Mesenchymal stem cell (in vitro differentiated cells and primary cell): ENCODE measurements at regions not wholly inside any gene's neighbourhood (a gene's known extent, or its start where the extent isn't known, plus 50 kb on each side); places are given as distances from the start of the nearest gene placed in this dataset.
"Not testable (repeated sequence)": the region's sequence is repeated elsewhere in the genome, so short reads cannot be mapped to it uniquely, and the experiment has no call there.

ENCODE experiments used
- DNase-seq: peaks from one replicate; pipeline ENCODE4 v3.0.0-alpha.2; 2013
- H2AFZ ChIP-seq: one replicate; pipeline ENCODE4 v1.6.1; 2013; ENCODE audit warnings: low read depth, mild to moderate bottlenecking, control low read depth, inconsistent platforms, low read length, moderate library complexity
- H2AK5ac ChIP-seq: 2 replicates; pipeline ENCODE4 v1.6.1; 2013; ENCODE audit warnings: low read length, moderate library complexity, mild to moderate bottlenecking, inconsistent platforms; ENCODE audit not compliant: severe bottlenecking
- H2BK120ac ChIP-seq: one replicate; pipeline ENCODE4 v1.6.1; 2013; ENCODE audit warnings: low read depth, mild to moderate bottlenecking, inconsistent platforms, low read length, moderate library complexity
- H2BK12ac ChIP-seq, 2 experiments: one replicate each; pipeline ENCODE4 v1.6.1; 2013; ENCODE audit warnings: inconsistent platforms in 2 of 2, low read length in 2 of 2, mild to moderate bottlenecking in 2 of 2, moderate library complexity in 2 of 2, control low read depth in 1 of 2
- H2BK15ac ChIP-seq: one replicate; pipeline ENCODE4 v1.6.1; 2013; ENCODE audit warnings: mild to moderate bottlenecking, low read depth, inconsistent platforms; ENCODE audit not compliant: poor library complexity, severe bottlenecking
- H2BK5ac ChIP-seq: 2 replicates; pipeline ENCODE4 v1.6.1; 2013; ENCODE audit warnings: low read depth, mild to moderate bottlenecking, low read length, control low read depth, inconsistent platforms; ENCODE audit not compliant: poor library complexity, severe bottlenecking
- H3K14ac ChIP-seq, 2 experiments: one replicate each; pipeline ENCODE4 v1.6.1; 2013; ENCODE audit warnings: inconsistent platforms in 2 of 2, low read length in 2 of 2, control low read depth in 1 of 2, mild to moderate bottlenecking in 1 of 2, moderate library complexity in 1 of 2
- H3K18ac ChIP-seq, 2 experiments: one replicate each; pipeline ENCODE4 v1.6.1; 2013; ENCODE audit warnings: inconsistent platforms in 2 of 2, low read length in 2 of 2, control low read depth in 1 of 2, low read depth in 1 of 2, mild to moderate bottlenecking in 1 of 2
- H3K23ac ChIP-seq, 2 experiments: one replicate each; pipeline ENCODE4 v1.6.1; 2013; ENCODE audit warnings: inconsistent platforms in 2 of 2, low read length in 2 of 2, mild to moderate bottlenecking in 2 of 2, moderate library complexity in 2 of 2, control low read depth in 1 of 2
- H3K27ac ChIP-seq: 2 replicates; pipeline ENCODE4 v1.5.1; 2013; ENCODE audit warnings: mild to moderate bottlenecking, moderate library complexity, low read length, control low read depth, inconsistent platforms; ENCODE audit not compliant: poor library complexity, severe bottlenecking
- H3K27me3 ChIP-seq, 2 experiments: 2 replicates each; pipeline versions ENCODE4 v1.6.1 to v1.7.0; 2013; ENCODE audit warnings: low read length in 2 of 2, mild to moderate bottlenecking in 2 of 2, moderate library complexity in 2 of 2, control low read depth in 1 of 2, inconsistent platforms in 1 of 2; ENCODE audit not compliant: control insufficient read depth in 1 of 2, insufficient read depth in 1 of 2
- H3K36me3 ChIP-seq, 2 experiments: 2 replicates each; pipeline versions ENCODE4 v1.6.1 to v1.7.0; 2013; ENCODE audit warnings: low read length in 2 of 2, control low read depth in 1 of 2, inconsistent platforms in 1 of 2, low read depth in 1 of 2, mild to moderate bottlenecking in 1 of 2; ENCODE audit not compliant: insufficient read depth in 2 of 2, control insufficient read depth in 1 of 2
- H3K4ac ChIP-seq, 2 experiments: one replicate each; pipeline ENCODE4 v1.6.1; 2013; ENCODE audit warnings: inconsistent platforms in 2 of 2, low read length in 2 of 2, mild to moderate bottlenecking in 2 of 2, moderate library complexity in 2 of 2, control low read depth in 1 of 2, low read depth in 1 of 2
- H3K4me1 ChIP-seq: 2 replicates; pipeline ENCODE4 v1.6.1; 2013; ENCODE audit warnings: low read depth, low read length, control low read depth; ENCODE audit not compliant: control insufficient read depth, insufficient read depth
- H3K4me2 ChIP-seq: 2 replicates; pipeline ENCODE4 v1.6.1; 2013; ENCODE audit warnings: low read length, mild to moderate bottlenecking, inconsistent platforms; ENCODE audit not compliant: poor library complexity, severe bottlenecking
- H3K4me3 ChIP-seq, 2 experiments: 2 replicates each; pipeline versions ENCODE4 v1.5.1 to v1.7.0; 2013; ENCODE audit warnings: low read length in 2 of 2, mild to moderate bottlenecking in 2 of 2, control low read depth in 1 of 2, low read depth in 1 of 2; ENCODE audit not compliant: insufficient read depth in 1 of 2
- H3K79me1 ChIP-seq: replicated peaks from 2 replicates; pipeline ENCODE4 v1.6.1; 2013; ENCODE audit warnings: mild to moderate bottlenecking, control low read depth, low read length, inconsistent platforms; ENCODE audit not compliant: poor library complexity, severe bottlenecking
- H3K9ac ChIP-seq: 2 replicates; pipeline ENCODE4 v1.7.0; 2013; ENCODE audit warnings: mild to moderate bottlenecking, low read length, moderate library complexity
- H3K9me3 ChIP-seq: 2 replicates; pipeline ENCODE4 v1.7.0; 2013; ENCODE audit warnings: mild to moderate bottlenecking, low read length; ENCODE audit not compliant: control insufficient read depth
- H4K8ac ChIP-seq: one replicate; pipeline ENCODE4 v1.6.1; 2013; ENCODE audit warnings: inconsistent platforms, mild to moderate bottlenecking, low read length, moderate library complexity
- H4K91ac ChIP-seq: one replicate; pipeline ENCODE4 v1.6.1; 2013; ENCODE audit warnings: mild to moderate bottlenecking, low read length, inconsistent platforms
- WGBS: methylation state at CpG from one replicate; pipeline ENCODE4 v1.1.7; 2013; ENCODE audit warnings: mixed read lengths; 5-methylcytosine and 5-hydroxymethylcytosine counted together

DNA sequence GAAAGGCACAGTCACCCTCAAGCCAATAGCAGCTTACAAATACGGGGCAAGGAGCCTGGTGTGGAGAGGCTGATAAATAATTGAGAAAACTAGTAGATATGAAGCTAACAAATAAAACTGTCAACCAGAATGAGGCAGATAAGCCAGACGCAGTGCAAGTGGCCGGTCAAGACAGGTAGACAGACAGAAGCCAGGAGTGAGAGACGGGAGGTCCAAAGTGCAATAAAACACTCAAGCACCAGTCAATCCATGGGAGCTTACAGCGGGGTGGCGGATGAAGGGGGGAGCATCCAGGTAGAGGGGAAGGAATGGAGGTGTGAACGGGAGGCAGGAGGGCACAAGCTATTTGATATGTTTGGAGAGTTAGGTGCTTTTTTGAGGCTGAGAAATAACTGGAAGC, 193.1 kb downstream of the FOXD4L6 start:
- no peaks in the 10 kb centered on the region for H3K79me1 ChIP-seq
- H3K23ac ChIP-seq: no peak overlapping the region
- H3K9me3 ChIP-seq: peaks cover 33% of the 10 kb centered on the region
- no peak overlapping the region for H3K27ac ChIP-seq
- H3K4me1 ChIP-seq: no peaks in the 10 kb centered on the region
- H3K14ac ChIP-seq: no peak overlapping the region
- H3K18ac ChIP-seq: no peak overlapping the region
- H2BK15ac ChIP-seq: no peak overlapping the region
- no peak overlapping the region for H2AFZ ChIP-seq
- peaks cover 0 to 26% of the 10 kb centered on the region in 2 experiments for H3K27me3 ChIP-seq
- no peak overlapping the region for H4K8ac ChIP-seq
- H2BK120ac ChIP-seq: no peak overlapping the region
- no peak overlapping the region for H2BK12ac ChIP-seq
- no peak overlapping the region for H3K4ac ChIP-seq
- H3K36me3 ChIP-seq: no peaks in the 10 kb centered on the region
- no peak overlapping the region for H3K4me3 ChIP-seq
- no peak overlapping the region for H3K4me2 ChIP-seq
- no peak for DNase-seq
- H3K9ac ChIP-seq: no peak overlapping the region
- H4K91ac ChIP-seq: no peak overlapping the region
- WGBS: 88% methylated on average over 6 of the region's 7 CpGs
- no peak overlapping the region for H2BK5ac ChIP-seq
- no peak overlapping the region for H2AK5ac ChIP-seq

DNA sequence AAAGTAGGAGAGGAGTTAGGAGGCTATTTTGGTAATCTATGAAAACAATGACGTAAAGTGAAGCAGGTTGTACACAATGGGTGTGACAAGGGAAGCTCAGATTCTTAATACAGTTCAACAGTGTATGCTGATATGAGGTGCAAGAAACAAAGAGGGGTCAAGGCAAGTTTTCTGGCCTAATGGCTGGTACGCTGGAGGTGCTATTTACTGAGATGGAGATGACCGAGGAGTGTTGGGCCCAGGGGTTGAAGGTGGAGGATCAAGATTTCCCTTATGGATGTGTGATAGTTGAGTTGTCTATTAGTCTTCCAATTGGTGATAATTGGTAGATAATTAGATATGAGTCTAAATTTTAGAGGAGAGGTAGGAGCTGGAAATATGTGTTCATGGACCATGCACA, 194.0 kb downstream of the FOXD4L6 start:
- H3K4me3 ChIP-seq, H3K23ac ChIP-seq, H3K27ac ChIP-seq, H3K4ac ChIP-seq, H3K4me1 ChIP-seq, H2AK5ac ChIP-seq, H3K4me2 ChIP-seq, H3K14ac ChIP-seq, H4K8ac ChIP-seq, DNase-seq, H2BK12ac ChIP-seq, H2BK15ac ChIP-seq, H3K79me1 ChIP-seq, H4K91ac ChIP-seq, H3K36me3 ChIP-seq, H2BK120ac ChIP-seq, H3K9ac ChIP-seq, H2AFZ ChIP-seq, H3K18ac ChIP-seq, H2BK5ac ChIP-seq: not testable (repeated sequence)
- 82% methylated on average over 3 of the region's 3 CpGs for WGBS
- peaks cover 0 to 31% of the 10 kb centered on the region in 2 experiments for H3K27me3 ChIP-seq
- peaks cover 40% of the 10 kb centered on the region for H3K9me3 ChIP-seq

GRCh38 chr9:40930426-40930825, 198.1 kb downstream of the FOXD4L6 start:
- H3K4me2 ChIP-seq, H2AFZ ChIP-seq, H3K4me3 ChIP-seq, H3K4ac ChIP-seq, H3K4me1 ChIP-seq, H4K8ac ChIP-seq, H3K23ac ChIP-seq, H2BK5ac ChIP-seq, H3K79me1 ChIP-seq, H3K36me3 ChIP-seq, H2AK5ac ChIP-seq, H3K27ac ChIP-seq, H4K91ac ChIP-seq, H3K14ac ChIP-seq, H2BK15ac ChIP-seq, H2BK12ac ChIP-seq, H2BK120ac ChIP-seq, H3K18ac ChIP-seq, H3K9ac ChIP-seq, DNase-seq: not testable (repeated sequence)
- Histone ChIP-seq H3K27me3 (peaks cover 0 to 60% of the 10 kb centered on the region in 2 experiments), H3K9me3 (peaks cover 72% of the 10 kb centered on the region)
- 84% methylated on average over 4 of the region's 4 CpGs for WGBS

DNA sequence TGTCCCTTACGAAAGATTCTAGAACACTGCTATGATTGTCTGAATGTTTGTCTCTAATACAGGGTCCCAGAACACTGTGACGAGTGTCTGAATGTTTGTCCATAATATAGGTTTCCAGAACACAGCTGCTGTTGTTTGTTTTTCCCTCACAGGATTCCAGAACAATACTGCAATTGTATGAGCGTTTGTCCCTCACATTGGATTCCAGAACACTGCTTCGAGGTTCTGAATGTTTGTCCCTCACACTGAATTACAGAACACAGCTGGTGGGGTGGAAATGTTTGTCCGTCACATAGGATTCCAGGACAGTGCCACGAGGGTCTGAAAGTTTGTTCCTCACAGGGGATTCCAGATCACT, 199.0 kb downstream of the FOXD4L6 start:
- not testable (repeated sequence) for H3K4me3 ChIP-seq, H2BK120ac ChIP-seq

More for the DNA sequence above, 199.0 kb downstream of the FOXD4L6 start:
- not testable (repeated sequence) for H3K4me1 ChIP-seq, H3K18ac ChIP-seq, H4K8ac ChIP-seq, H2BK5ac ChIP-seq, H3K9ac ChIP-seq, H3K4ac ChIP-seq, H3K14ac ChIP-seq, H2AFZ ChIP-seq, H3K36me3 ChIP-seq, H2AK5ac ChIP-seq, H3K27ac ChIP-seq, H2BK15ac ChIP-seq, DNase-seq, H4K91ac ChIP-seq, H2BK12ac ChIP-seq, H3K4me2 ChIP-seq, H3K79me1 ChIP-seq, H3K23ac ChIP-seq
- peaks cover 75% of the 10 kb centered on the region for H3K9me3 ChIP-seq
- 65% methylated on average over 6 of the region's 6 CpGs for WGBS
- peaks cover 0 to 66% of the 10 kb centered on the region in 2 experiments for H3K27me3 ChIP-seq
